Ectodermal cell (in vitro differentiated cells): ENCODE measurements at regions not wholly inside any gene's neighbourhood (a gene's known extent, or its start where the extent isn't known, plus 50 kb on each side); places are given as distances from the start of the nearest gene placed in this dataset.

Source experiments
- H3K27ac ChIP-seq: 2 replicates; pipeline ENCODE4 v1.7.0; 2013; ENCODE audit warnings: mild to moderate bottlenecking, low read depth, low read length; ENCODE audit not compliant: insufficient read depth, poor library complexity, severe bottlenecking
- H3K27me3 ChIP-seq: 2 replicates; pipeline ENCODE4 v1.7.0; 2013; ENCODE audit warnings: mild to moderate bottlenecking, low read length; ENCODE audit not compliant: insufficient read depth, control insufficient read depth, poor library complexity, severe bottlenecking
- H3K36me3 ChIP-seq: one replicate; pipeline ENCODE4 v1.7.0; 2013; ENCODE audit warnings: low read length; ENCODE audit not compliant: control insufficient read depth, insufficient read depth
- H3K4me1 ChIP-seq: one replicate; pipeline ENCODE4 v1.7.0; 2013; ENCODE audit warnings: low read length; ENCODE audit not compliant: control insufficient read depth, insufficient read depth
- H3K4me3 ChIP-seq: 2 replicates; pipeline ENCODE4 v1.7.0; 2013; ENCODE audit warnings: low read depth, low read length, control low read depth; ENCODE audit not compliant: insufficient read depth
- H3K9me3 ChIP-seq: 2 replicates; pipeline ENCODE4 v1.7.0; 2013; ENCODE audit warnings: mild to moderate bottlenecking, low read length, moderate library complexity; ENCODE audit not compliant: control insufficient read depth
- WGBS, 2 experiments: methylation state at CpG; one replicate each; pipeline ENCODE4 v1.1.7; 2013; ENCODE audit warnings: missing lambda C conversion rate in 2 of 2; 5-methylcytosine and 5-hydroxymethylcytosine counted together

- H3K4me1 ChIP-seq = no peaks in the 10 kb centered on the region
- 94 to 97% methylated on average over 5 of the region's 5 CpGs for WGBS, 2 experiments
- H3K9me3 ChIP-seq = no peaks in the 10 kb centered on the region
- H3K27me3 ChIP-seq = no peaks in the 10 kb centered on the region
- no peak overlapping the region for H3K4me3 ChIP-seq
- no peak overlapping the region for H3K27ac ChIP-seq
- no peaks in the 10 kb centered on the region for H3K36me3 ChIP-seq
Observed at GRCh38 chr7:130963339-130963738, 229.3 kb upstream of the KLF14 start.

GRCh38 chr7:130965515-130965914 lies 231.5 kb upstream of the KLF14 start:
- Histone ChIP-seq H3K27ac (no peak overlapping the region), H3K9me3 (no peaks in the 10 kb centered on the region), H3K4me3 (no peak overlapping the region), H3K36me3 (no peaks in the 10 kb centered on the region), H3K4me1 (no peaks in the 10 kb centered on the region), H3K27me3 (no peaks in the 10 kb centered on the region)

GRCh38 chr7:130966246-130967009 lies 232.4 kb upstream of the KLF14 start:
- H3K27me3 ChIP-seq = no peaks in the 10 kb centered on the region
- 91 to 96% methylated on average over 5 of the region's 5 CpGs for WGBS, 2 experiments
- no peak overlapping the region for H3K4me3 ChIP-seq
- no peaks in the 10 kb centered on the region for H3K9me3 ChIP-seq
- H3K4me1 ChIP-seq = no peaks in the 10 kb centered on the region
- H3K27ac ChIP-seq = no peak overlapping the region
- H3K36me3 ChIP-seq = no peaks in the 10 kb centered on the region

- H3K27ac ChIP-seq = no peak overlapping the region
Observed at GRCh38 chr7:130970196-130970595, 236.2 kb upstream of the KLF14 start.

GRCh38 chr7:130970696-130971095 lies 236.7 kb upstream of the KLF14 start:
- no peaks in the 10 kb centered on the region for H3K27me3 ChIP-seq
- H3K4me3 ChIP-seq = no peak overlapping the region
- 88 to 100% methylated on average over 1 of the region's 1 CpG for WGBS, 2 experiments
- H3K27ac ChIP-seq = no peak overlapping the region
- no peaks in the 10 kb centered on the region for H3K9me3 ChIP-seq
- no peaks in the 10 kb centered on the region for H3K4me1 ChIP-seq
- no peaks in the 10 kb centered on the region for H3K36me3 ChIP-seq

More at GRCh38 chr7:130970196-130970595, 236.2 kb upstream of the KLF14 start:
- no peaks in the 10 kb centered on the region for H3K27me3 ChIP-seq
- no peaks in the 10 kb centered on the region for H3K36me3 ChIP-seq
- no peaks in the 10 kb centered on the region for H3K4me1 ChIP-seq
- H3K9me3 ChIP-seq = no peaks in the 10 kb centered on the region
- H3K4me3 ChIP-seq = no peak overlapping the region

GRCh38 chr7:130971297-130971696 lies 237.3 kb upstream of the KLF14 start:
- 91% methylated on average over 4 of the region's 4 CpGs for WGBS, 2 experiments
- Histone ChIP-seq H3K9me3 (no peaks in the 10 kb centered on the region), H3K27ac (no peak overlapping the region), H3K27me3 (no peaks in the 10 kb centered on the region), H3K4me3 (no peak overlapping the region), H3K4me1 (no peaks in the 10 kb centered on the region), H3K36me3 (no peaks in the 10 kb centered on the region)

- Histone ChIP-seq H3K36me3 (no peaks in the 10 kb centered on the region), H3K9me3 (no peaks in the 10 kb centered on the region), H3K4me1 (no peaks in the 10 kb centered on the region), H3K27me3 (no peaks in the 10 kb centered on the region), H3K4me3 (no peak overlapping the region), H3K27ac (no peak overlapping the region)
- WGBS, 2 experiments = 93% methylated on average over 1 of the region's 2 CpGs; no CpG with 5 or more reads in 1 of the 2 experiments
Observed at GRCh38 chr7:130972201-130972600, 238.2 kb upstream of the KLF14 start.

- no peak overlapping the region for H3K4me3 ChIP-seq
Observed at GRCh38 chr7:130973637-130974036, 239.6 kb upstream of the KLF14 start.

GRCh38 chr7:130974169-130974568 lies 240.2 kb upstream of the KLF14 start:
- no peaks in the 10 kb centered on the region for H3K36me3 ChIP-seq
- H3K4me3 ChIP-seq = no peak overlapping the region
- H3K9me3 ChIP-seq = no peaks in the 10 kb centered on the region

More at GRCh38 chr7:130973637-130974036, 239.6 kb upstream of the KLF14 start:
- Histone ChIP-seq H3K36me3 (no peaks in the 10 kb centered on the region), H3K27ac (no peak overlapping the region), H3K27me3 (no peaks in the 10 kb centered on the region), H3K9me3 (no peaks in the 10 kb centered on the region), H3K4me1 (no peaks in the 10 kb centered on the region)

GRCh38 chr7:130974794-130975193 lies 240.8 kb upstream of the KLF14 start:
- Histone ChIP-seq H3K4me1 (no peaks in the 10 kb centered on the region), H3K27me3 (no peaks in the 10 kb centered on the region), H3K4me3 (no peak overlapping the region), H3K9me3 (no peaks in the 10 kb centered on the region), H3K27ac (no peak overlapping the region), H3K36me3 (no peaks in the 10 kb centered on the region)
- 92 to 95% methylated on average over 2 of the region's 2 CpGs for WGBS, 2 experiments

More at GRCh38 chr7:130974169-130974568, 240.2 kb upstream of the KLF14 start:
- Histone ChIP-seq H3K27ac (no peak overlapping the region), H3K27me3 (no peaks in the 10 kb centered on the region), H3K4me1 (no peaks in the 10 kb centered on the region)
- WGBS, 2 experiments = 91 to 95% methylated on average over 2 of the region's 2 CpGs
